H1 (cell line): ENCODE measurements at regions not wholly inside any gene's neighbourhood (a gene's known extent, or its start where the extent isn't known, plus 50 kb on each side); places are given as distances from the start of the nearest gene placed in this dataset.
"Not testable (repeated sequence)": the region's sequence is repeated elsewhere in the genome, so short reads cannot be mapped to it uniquely, and the experiment has no call there.

Experiments
- CTBP2 ChIP-seq: IDR thresholded peaks from 2 replicates; pipeline ENCODE4 v1.7.0; 2011; ENCODE audit warnings: borderline replicate concordance, mild to moderate bottlenecking, moderate library complexity, mixed read lengths, low read length; ENCODE audit not compliant: insufficient read depth, insufficient read length
- CTCF ChIP-seq, 3 experiments: IDR thresholded peaks; 1 replicate in 2 of 3; 2 replicates in 1 of 3; pipeline versions ENCODE4 v1.5.1 to v1.6.1; 2011; ENCODE audit warnings: low read length in 3 of 3, mild to moderate bottlenecking in 3 of 3, inconsistent platforms in 2 of 3, low read depth in 1 of 3, moderate library complexity in 1 of 3; ENCODE audit not compliant: insufficient read depth in 1 of 3; ENCODE audit errors: control extremely low read depth in 1 of 3
- MAX ChIP-seq: IDR thresholded peaks from 2 replicates; pipeline ENCODE4 v1.6.1; 2012; ENCODE audit warnings: inconsistent platforms
- SP1 ChIP-seq: IDR thresholded peaks from 2 replicates; pipeline ENCODE4 v1.6.1; 2011; ENCODE audit warnings: low read depth, low read length

GRCh38 chr3:185306286-185306685, 52.4 kb upstream of the EHHADH start:
- TF ChIP-seq CTCF (IDR thresholded peaks at IDR 0.05; ENCODE audit: control extremely low read depth in 1 of 3, insufficient read depth in 1 of 3, low read depth in 1 of 3, low read length in 3 of 3); SP1; CTBP2; MAX: not testable (repeated sequence)
